IMR-90 (cell line): ENCODE measurements at regions not wholly inside any gene's neighbourhood (a gene's known extent, or its start where the extent isn't known, plus 50 kb on each side); places are given as distances from the start of the nearest gene placed in this dataset.

Experiments
- BHLHE40 ChIP-seq: fragments of 150-350 bp; IDR thresholded peaks from 2 replicates; pipeline ENCODE4 v1.6.1; 2016; ENCODE audit warnings: mild to moderate bottlenecking, low read depth, low read length
- MAFK ChIP-seq: IDR thresholded peaks from 2 replicates; pipeline ENCODE4 v1.6.1; 2012; ENCODE audit warnings: low read depth, low read length, improper control_type of control experiment
- MAZ ChIP-seq: IDR thresholded peaks from 2 replicates; pipeline ENCODE4 v1.6.1; 2012; ENCODE audit warnings: low read depth, mild to moderate bottlenecking, low read length, improper control_type of control experiment, moderate library complexity, borderline replicate concordance
- POLR2A ChIP-seq: IDR thresholded peaks from 2 replicates; pipeline ENCODE4 v1.6.1; 2012; ENCODE audit warnings: mild to moderate bottlenecking, low read depth, low read length
- RAD21 ChIP-seq: IDR thresholded peaks from 2 replicates; pipeline ENCODE4 v1.6.1; 2012; ENCODE audit warnings: low read length, improper control_type of control experiment
- TF ChIP-seq, protein P1 (sequence below): conservative IDR thresholded peaks from 2 replicates; pipeline ENCODE4 v1.5.1; 2012; ENCODE audit warnings: mild to moderate bottlenecking, low read depth, low read length, improper control_type of control experiment
- TF ChIP-seq, protein P2 (sequence below): fragments of 150-350 bp; IDR thresholded peaks from 2 replicates; pipeline ENCODE4 v1.6.1; 2016; ENCODE audit warnings: low read depth, mild to moderate bottlenecking, low read length, moderate library complexity, borderline replicate concordance

DNA sequence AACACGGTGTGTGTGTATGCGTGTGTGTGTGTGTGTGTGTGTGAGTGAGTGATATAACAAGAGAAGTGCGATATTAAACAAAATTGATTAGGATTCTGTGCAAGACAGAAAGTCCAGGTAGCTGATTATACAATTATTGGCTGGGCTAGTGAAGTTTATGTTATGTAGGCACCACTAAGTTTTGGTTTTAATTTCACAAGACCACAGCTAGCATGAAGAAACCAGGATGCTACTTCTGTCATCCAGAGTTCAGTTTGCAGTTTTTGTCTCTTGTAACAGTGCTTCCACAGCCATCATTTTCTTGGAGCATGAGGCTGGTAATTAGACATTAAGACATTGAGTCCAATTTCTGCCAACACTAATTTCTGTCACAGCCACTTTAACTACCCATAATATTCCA, 1590.2 kb upstream of the B3GALT2 start:
- no peak for TF ChIP-seq MAFK
- TF ChIP-seq, protein P1, sequence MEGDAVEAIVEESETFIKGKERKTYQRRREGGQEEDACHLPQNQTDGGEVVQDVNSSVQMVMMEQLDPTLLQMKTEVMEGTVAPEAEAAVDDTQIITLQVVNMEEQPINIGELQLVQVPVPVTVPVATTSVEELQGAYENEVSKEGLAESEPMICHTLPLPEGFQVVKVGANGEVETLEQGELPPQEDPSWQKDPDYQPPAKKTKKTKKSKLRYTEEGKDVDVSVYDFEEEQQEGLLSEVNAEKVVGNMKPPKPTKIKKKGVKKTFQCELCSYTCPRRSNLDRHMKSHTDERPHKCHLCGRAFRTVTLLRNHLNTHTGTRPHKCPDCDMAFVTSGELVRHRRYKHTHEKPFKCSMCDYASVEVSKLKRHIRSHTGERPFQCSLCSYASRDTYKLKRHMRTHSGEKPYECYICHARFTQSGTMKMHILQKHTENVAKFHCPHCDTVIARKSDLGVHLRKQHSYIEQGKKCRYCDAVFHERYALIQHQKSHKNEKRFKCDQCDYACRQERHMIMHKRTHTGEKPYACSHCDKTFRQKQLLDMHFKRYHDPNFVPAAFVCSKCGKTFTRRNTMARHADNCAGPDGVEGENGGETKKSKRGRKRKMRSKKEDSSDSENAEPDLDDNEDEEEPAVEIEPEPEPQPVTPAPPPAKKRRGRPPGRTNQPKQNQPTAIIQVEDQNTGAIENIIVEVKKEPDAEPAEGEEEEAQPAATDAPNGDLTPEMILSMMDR: no peak
- TF ChIP-seq POLR2A: no peak
- TF ChIP-seq BHLHE40: no peak
- TF ChIP-seq RAD21: no peak
- TF ChIP-seq MAZ: no peak
- TF ChIP-seq, protein P2, sequence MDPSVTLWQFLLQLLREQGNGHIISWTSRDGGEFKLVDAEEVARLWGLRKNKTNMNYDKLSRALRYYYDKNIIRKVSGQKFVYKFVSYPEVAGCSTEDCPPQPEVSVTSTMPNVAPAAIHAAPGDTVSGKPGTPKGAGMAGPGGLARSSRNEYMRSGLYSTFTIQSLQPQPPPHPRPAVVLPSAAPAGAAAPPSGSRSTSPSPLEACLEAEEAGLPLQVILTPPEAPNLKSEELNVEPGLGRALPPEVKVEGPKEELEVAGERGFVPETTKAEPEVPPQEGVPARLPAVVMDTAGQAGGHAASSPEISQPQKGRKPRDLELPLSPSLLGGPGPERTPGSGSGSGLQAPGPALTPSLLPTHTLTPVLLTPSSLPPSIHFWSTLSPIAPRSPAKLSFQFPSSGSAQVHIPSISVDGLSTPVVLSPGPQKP: no peak
